ENCODE measurements at regions not wholly inside any gene's neighbourhood (a gene's known extent, or its start where the extent isn't known, plus 50 kb on each side); places are given as distances from the start of the nearest gene placed in this dataset.

DNA sequence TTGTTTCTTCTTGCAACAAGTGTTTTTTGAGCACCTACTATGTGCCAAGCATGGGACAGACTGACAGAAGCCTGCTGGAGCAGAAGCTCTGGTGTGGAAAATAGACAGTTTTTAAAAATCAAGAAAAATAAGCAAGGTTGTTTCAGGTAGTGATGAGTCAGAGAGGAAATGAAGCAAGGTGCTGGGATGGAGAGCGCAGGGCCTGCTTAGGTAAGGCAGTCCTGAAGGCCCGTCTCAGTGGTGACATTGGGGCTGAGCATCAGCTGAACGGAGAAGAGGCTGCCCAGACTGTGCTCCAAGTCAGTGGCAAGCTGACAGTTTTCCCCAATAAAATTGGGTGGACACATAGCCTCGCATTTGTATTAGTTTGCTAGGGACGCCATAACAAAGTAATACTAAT, 263.6 kb downstream of the SS18 start:
- no peaks in the 10 kb centered on the region for H3K4me1 Mint-ChIP-seq
- ATAC-seq: no peak
- DNase-seq: no peak
- no peak overlapping the region for H3K4me3 Mint-ChIP-seq
- ChIA-PET CTCF (no interaction called here), POLR2A (interaction anchor here (0.5 kb wide), 1 partner anchor 1672 kb away, joined by 3 read pairs; no protein-coding TSS in a partner anchor)
- no peaks in the 10 kb centered on the region for H3K9me3 Mint-ChIP-seq (ENCODE audit: low read depth)
- peaks cover 1% of the 10 kb centered on the region for H3K27me3 Mint-ChIP-seq
- intact Hi-C loops (cut with DNase I, micrococcal nuclease): no loop called here
- no peak overlapping the region for H3K27ac Mint-ChIP-seq
- H3K36me3 Mint-ChIP-seq (ENCODE audit: low read depth): no peaks in the 10 kb centered on the region

DNA sequence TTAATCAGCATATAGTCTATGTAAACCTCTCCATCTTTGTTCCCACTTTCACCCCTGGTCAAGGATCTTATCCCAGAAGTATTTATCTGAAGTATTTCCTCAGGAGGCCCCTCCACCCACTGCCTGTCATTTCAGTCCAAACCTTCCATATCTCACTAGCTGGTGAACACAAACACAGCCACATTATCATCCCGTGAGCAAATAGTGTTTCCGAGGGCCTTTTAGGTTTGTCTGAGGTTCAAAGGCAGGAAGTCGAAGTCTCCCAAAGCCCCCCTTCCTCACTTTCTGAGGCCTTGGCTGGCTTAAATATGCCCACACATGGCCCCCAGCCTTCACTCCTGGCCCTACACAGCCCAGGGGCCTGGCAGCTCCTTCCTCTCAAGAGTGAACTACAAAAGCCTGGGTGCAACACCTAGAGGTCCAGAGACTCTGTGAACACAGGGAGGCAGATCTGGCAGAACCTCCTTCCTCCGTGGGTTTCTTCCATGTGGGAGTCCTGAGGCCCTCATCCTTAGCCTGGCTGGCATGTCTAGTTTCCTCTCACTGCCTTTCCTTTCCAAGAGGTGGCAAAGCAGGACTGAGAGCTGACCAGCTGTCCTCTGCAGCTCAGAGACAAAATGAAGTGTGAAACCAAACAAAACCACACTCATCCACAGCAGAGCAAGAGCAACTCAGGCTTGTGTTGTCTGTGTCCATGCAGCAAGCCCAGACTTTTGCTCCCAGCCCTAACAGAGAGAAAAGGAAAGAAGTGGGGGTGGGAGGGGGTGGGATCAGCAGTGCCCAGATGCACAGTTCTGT, 264.2 kb downstream of the SS18 start:
- Mint-ChIP-seq H3K36me3 (ENCODE audit: low read depth) (no peaks in the 10 kb centered on the region), H3K9me3 (ENCODE audit: low read depth) (no peaks in the 10 kb centered on the region), H3K27ac (no peak overlapping the region), H3K4me1 (no peaks in the 10 kb centered on the region), H3K4me3 (no peak overlapping the region), H3K27me3 (peaks cover 4% of the 10 kb centered on the region)
- ATAC-seq (no peak), DNase-seq (no peak)
- CTCF ChIA-PET: no interaction called here
- intact Hi-C loops (cut with DNase I, micrococcal nuclease): no loop called here
- POLR2A ChIA-PET: no interaction called here

DNA sequence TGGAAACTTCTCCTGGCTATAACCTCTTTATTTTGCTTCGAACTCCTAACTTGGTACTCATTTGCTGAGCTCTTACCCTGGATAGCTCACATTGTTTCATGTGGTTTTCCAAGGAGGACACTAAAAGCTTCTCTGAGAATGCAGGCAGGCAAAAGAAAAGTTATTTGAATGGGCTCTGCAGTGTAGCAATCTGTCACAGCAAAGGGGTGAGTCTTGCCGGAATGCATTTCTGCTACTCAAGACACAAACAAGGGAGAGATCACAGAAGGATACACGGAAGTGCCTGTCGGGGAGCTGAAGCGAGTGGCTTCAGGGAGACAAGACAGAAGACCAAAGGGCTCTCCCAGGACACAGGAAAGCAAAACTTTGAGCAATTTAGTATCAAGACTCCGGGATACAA, 265.4 kb downstream of the SS18 start:
- Mint-ChIP-seq H3K4me3 (no peak overlapping the region), H3K9me3 (ENCODE audit: low read depth) (no peaks in the 10 kb centered on the region), H3K4me1 (no peaks in the 10 kb centered on the region), H3K27ac (no peak overlapping the region), H3K27me3 (peaks cover 4% of the 10 kb centered on the region), H3K36me3 (ENCODE audit: low read depth) (no peaks in the 10 kb centered on the region)
- DNase-seq (no peak), ATAC-seq (no peak)
- ChIA-PET POLR2A (no interaction called here), CTCF (no interaction called here)
- intact Hi-C loops (cut with DNase I, micrococcal nuclease): no loop called here

GRCh38 chr18:25819746-25820363, 270.6 kb downstream of the SS18 start:
- ATAC-seq (no peak), DNase-seq (no peak)

GRCh38 chr18:25818505-25818904, 271.9 kb downstream of the SS18 start:
- peaks cover 10% of the 10 kb centered on the region for H3K4me1 Mint-ChIP-seq
- DNase-seq (no peak), ATAC-seq (no peak)
- no peaks in the 10 kb centered on the region for H3K36me3 Mint-ChIP-seq (ENCODE audit: low read depth)
- intact Hi-C loops (cut with DNase I, micrococcal nuclease): no loop called here
- no peaks in the 10 kb centered on the region for H3K9me3 Mint-ChIP-seq (ENCODE audit: low read depth)
- no peak overlapping the region for H3K27ac Mint-ChIP-seq
- peaks cover 3% of the 10 kb centered on the region for H3K27me3 Mint-ChIP-seq
- H3K4me3 Mint-ChIP-seq: no peak overlapping the region
- ChIA-PET CTCF (no interaction called here), POLR2A (no interaction called here)

More at GRCh38 chr18:25819746-25820363, 270.6 kb downstream of the SS18 start:
- no peak overlapping the region for H3K4me3 Mint-ChIP-seq
- intact Hi-C loops (cut with DNase I, micrococcal nuclease): no loop called here
- no peaks in the 10 kb centered on the region for H3K36me3 Mint-ChIP-seq (ENCODE audit: low read depth)
- peaks cover 9% of the 10 kb centered on the region for H3K4me1 Mint-ChIP-seq
- H3K27me3 Mint-ChIP-seq: peaks cover 3% of the 10 kb centered on the region
- POLR2A ChIA-PET: no interaction called here
- CTCF ChIA-PET: no interaction called here
- H3K9me3 Mint-ChIP-seq (ENCODE audit: low read depth): no peaks in the 10 kb centered on the region
- H3K27ac Mint-ChIP-seq: no peak overlapping the region

GRCh38 chr18:25817546-25818237, 272.7 kb downstream of the SS18 start:
- H3K27me3 Mint-ChIP-seq: peaks cover 3% of the 10 kb centered on the region
- intact Hi-C loops (cut with DNase I, micrococcal nuclease): no loop called here
- no peaks in the 10 kb centered on the region for H3K36me3 Mint-ChIP-seq (ENCODE audit: low read depth)
- ATAC-seq (no peak), DNase-seq (no peak)
- H3K27ac Mint-ChIP-seq: no peak overlapping the region
- H3K4me3 Mint-ChIP-seq: no peak overlapping the region
- ChIA-PET POLR2A (no interaction called here), CTCF (interaction anchor here (0.7 kb wide), 1 partner anchor 771 kb away, joined by 3 read pairs; no protein-coding TSS in a partner anchor)
- peaks cover 10% of the 10 kb centered on the region for H3K4me1 Mint-ChIP-seq
- H3K9me3 Mint-ChIP-seq (ENCODE audit: low read depth): no peaks in the 10 kb centered on the region

GRCh38 chr18:25815659-25816058, 274.8 kb downstream of the SS18 start:
- Mint-ChIP-seq H3K36me3 (ENCODE audit: low read depth) (no peaks in the 10 kb centered on the region), H3K9me3 (ENCODE audit: low read depth) (no peaks in the 10 kb centered on the region), H3K4me3 (no peak overlapping the region), H3K27ac (no peak overlapping the region), H3K27me3 (no peaks in the 10 kb centered on the region), H3K4me1 (peaks cover 10% of the 10 kb centered on the region)
- intact Hi-C loops (cut with DNase I, micrococcal nuclease): no loop called here
- ChIA-PET CTCF (interaction anchor here (2.5 kb wide), 1 partner anchor 17 kb away, joined by 5 read pairs; no protein-coding TSS in a partner anchor), POLR2A (no interaction called here)
- no peak for DNase-seq
- no peak for ATAC-seq

DNA sequence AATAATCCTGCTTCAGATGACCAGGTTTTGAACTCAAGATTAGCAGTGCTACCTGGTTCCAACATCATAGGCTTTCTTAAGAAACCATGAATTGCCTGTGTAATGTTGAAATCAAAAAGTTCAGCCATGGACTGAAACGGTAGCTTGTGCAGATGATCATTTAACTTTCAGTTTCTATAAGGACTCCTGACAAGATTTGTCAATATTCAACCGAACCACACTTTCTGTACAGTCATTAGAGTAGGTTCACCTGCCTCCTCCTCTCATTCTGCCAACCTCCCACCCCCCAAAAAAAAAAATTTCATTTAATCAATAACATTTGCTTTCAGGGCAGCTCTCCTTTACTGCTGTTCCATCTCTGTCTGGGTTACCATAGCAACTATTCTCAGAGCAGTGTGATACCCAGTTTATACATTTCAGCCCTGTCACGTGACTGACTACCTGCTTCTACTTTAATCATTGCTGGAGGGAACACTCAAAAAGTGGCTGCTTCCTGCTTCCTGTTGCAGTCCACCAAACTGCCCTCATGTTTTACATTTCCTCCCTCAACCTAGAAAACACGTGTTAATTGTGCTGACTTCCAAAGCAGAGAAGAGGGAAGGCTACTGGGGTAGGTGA, 275.5 kb downstream of the SS18 start:
- ChIA-PET CTCF (interaction anchor here (2.5 kb wide), 1 partner anchor 18 kb away, joined by 5 read pairs; no protein-coding TSS in a partner anchor), POLR2A (no interaction called here)
- H3K9me3 Mint-ChIP-seq (ENCODE audit: low read depth): no peaks in the 10 kb centered on the region
- no peaks in the 10 kb centered on the region for H3K27me3 Mint-ChIP-seq
- no peak overlapping the region for H3K4me3 Mint-ChIP-seq
- peaks cover 10% of the 10 kb centered on the region for H3K4me1 Mint-ChIP-seq
- peak; percentile 61 for ATAC-seq
- no peaks in the 10 kb centered on the region for H3K36me3 Mint-ChIP-seq (ENCODE audit: low read depth)
- no peak overlapping the region for H3K27ac Mint-ChIP-seq
- intact Hi-C loops (cut with DNase I, micrococcal nuclease): no loop called here
- no peak for DNase-seq

GRCh38 chr18:25813110-25813509, 277.3 kb downstream of the SS18 start:
- H3K36me3 Mint-ChIP-seq (ENCODE audit: low read depth): no peaks in the 10 kb centered on the region

GRCh38 chr18:25810736-25811135, 279.7 kb downstream of the SS18 start:
- Mint-ChIP-seq H3K4me1 (peaks cover 10% of the 10 kb centered on the region), H3K27ac (no peak overlapping the region), H3K4me3 (no peak overlapping the region), H3K36me3 (ENCODE audit: low read depth) (no peaks in the 10 kb centered on the region), H3K27me3 (no peaks in the 10 kb centered on the region), H3K9me3 (ENCODE audit: low read depth) (no peaks in the 10 kb centered on the region)
- DNase-seq (no peak), ATAC-seq (no peak)
- CTCF ChIA-PET: no interaction called here
- intact Hi-C loops (cut with DNase I, micrococcal nuclease): no loop called here
- POLR2A ChIA-PET: no interaction called here

More at GRCh38 chr18:25813110-25813509, 277.3 kb downstream of the SS18 start:
- intact Hi-C loops (cut with DNase I, micrococcal nuclease): no loop called here
- DNase-seq (no peak), ATAC-seq (no peak)
- ChIA-PET CTCF (no interaction called here), POLR2A (no interaction called here)
- Mint-ChIP-seq H3K9me3 (ENCODE audit: low read depth) (no peaks in the 10 kb centered on the region), H3K27me3 (no peaks in the 10 kb centered on the region), H3K4me1 (peaks cover 10% of the 10 kb centered on the region), H3K27ac (no peak overlapping the region), H3K4me3 (no peak overlapping the region)

DNA sequence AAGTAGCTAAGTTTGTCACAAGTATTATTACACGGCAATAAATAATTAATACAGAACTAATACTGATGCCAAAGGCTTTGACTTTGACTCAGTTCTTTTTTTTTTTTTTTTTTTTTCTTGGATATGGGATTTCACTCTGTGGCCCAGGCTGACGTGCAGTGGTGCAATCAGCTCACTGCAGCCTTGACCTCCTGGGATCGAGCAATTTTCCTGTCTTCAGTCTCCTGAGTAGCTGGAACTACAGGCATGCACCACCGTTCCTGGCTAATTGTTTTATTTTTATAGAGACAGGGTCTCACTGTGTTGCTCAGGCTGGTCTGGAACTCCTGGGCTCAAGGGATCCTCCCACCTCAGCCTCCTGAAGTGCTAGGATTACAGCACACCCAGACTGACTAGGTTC, 284.5 kb downstream of the SS18 start:
- H3K27ac Mint-ChIP-seq: no peak overlapping the region
- CTCF ChIA-PET: interaction anchor here (0.9 kb wide), 1 partner anchor 10 kb away, joined by 4 read pairs; no protein-coding TSS in a partner anchor
- DNase-seq (no peak), ATAC-seq (no peak)
- no peak overlapping the region for H3K4me3 Mint-ChIP-seq
- POLR2A ChIA-PET: no interaction called here
- H3K4me1 Mint-ChIP-seq: no peaks in the 10 kb centered on the region
- H3K9me3 Mint-ChIP-seq (ENCODE audit: low read depth): no peaks in the 10 kb centered on the region
- H3K36me3 Mint-ChIP-seq (ENCODE audit: low read depth): no peaks in the 10 kb centered on the region
- peaks cover 2% of the 10 kb centered on the region for H3K27me3 Mint-ChIP-seq
- intact Hi-C loops (cut with DNase I, micrococcal nuclease): no loop called here

Data from activated CD4-positive, alpha-beta T cell treated with anti-CD3 and anti-CD28 coated beads for 36 hours (primary cell).